Thyroid gland (tissue), 4 donors: ENCODE measurements at regions not wholly inside any gene's neighbourhood (a gene's known extent, or its start where the extent isn't known, plus 50 kb on each side); places are given as distances from the start of the nearest gene placed in this dataset.
A peak's percentile ranks its signal among the peaks of the same experiment; 100 is the strongest.
"Not testable (repeated sequence)": the region's sequence is repeated elsewhere in the genome, so short reads cannot be mapped to it uniquely, and the experiment has no call there.

Experiments
- DNase-seq, 2 donors: peaks; one replicate each; pipeline ENCODE4 v3.0.0-alpha.2; 2019
- H3K27ac ChIP-seq, 3 donors: fragments of 200-600 bp; sonication (generic); 1 replicate in 2 of 3; 2 replicates in 1 of 3; pipeline ENCODE4 v1.5.1; 2016 to 2019; ENCODE audit warnings: mild to moderate bottlenecking in 1 of 3, moderate library complexity in 1 of 3
- H3K27me3 ChIP-seq: fragments of 200-600 bp; sonication (generic); one replicate; pipeline ENCODE4 v1.5.1; 2019
- H3K36me3 ChIP-seq, 2 donors: fragments of 200-600 bp; sonication (generic); one replicate each; pipeline ENCODE4 v1.5.1; 2016 to 2019
- H3K4me1 ChIP-seq, 2 donors: fragments of 200-600 bp; sonication (generic); one replicate each; pipeline ENCODE4 v1.5.1; 2017 to 2019
- H3K4me3 ChIP-seq, 3 donors: fragments of 200-600 bp; sonication (generic); replicated peaks in 1 of 3; 1 replicate in 2 of 3; 2 replicates in 1 of 3; pipeline ENCODE4 v1.5.1; 2016; ENCODE audit warnings: mild to moderate bottlenecking in 1 of 3
- H3K9me3 ChIP-seq: fragments of 200-600 bp; sonication (generic); one replicate; pipeline ENCODE4 v1.5.1; 2017
- POLR2A ChIP-seq, 2 donors: fragments of 450-650 bp; IDR thresholded peaks; one replicate each; pipeline ENCODE4 v1.6.1; 2017; ENCODE audit warnings: antibody characterized with exemption in 2 of 2, mild to moderate bottlenecking in 2 of 2, moderate library complexity in 1 of 2
- WGBS, 2 donors: methylation state at CpG; one replicate each; pipeline ENCODE4 v1.1.5; 2017; 5-methylcytosine and 5-hydroxymethylcytosine counted together
- intact Hi-C: fragments of 100-400 bp; cut with DNase I; formaldehyde crosslinking; loops from one replicate; pipeline ENCODE4 v1.15.1; 2023
- TF ChIP-seq, protein P1 (sequence below), 6 experiments: fragments of 200-600 bp in 3 of 6; fragments of 450-650 bp in 3 of 6; sonication (generic) in 3 of 6; IDR thresholded peaks; one replicate each; pipeline ENCODE4 v1.5.1; 2016 to 2019; ENCODE audit warnings: antibody characterized with exemption in 6 of 6, mild to moderate bottlenecking in 2 of 6, inconsistent platforms in 1 of 6, moderate library complexity in 1 of 6

DNA sequence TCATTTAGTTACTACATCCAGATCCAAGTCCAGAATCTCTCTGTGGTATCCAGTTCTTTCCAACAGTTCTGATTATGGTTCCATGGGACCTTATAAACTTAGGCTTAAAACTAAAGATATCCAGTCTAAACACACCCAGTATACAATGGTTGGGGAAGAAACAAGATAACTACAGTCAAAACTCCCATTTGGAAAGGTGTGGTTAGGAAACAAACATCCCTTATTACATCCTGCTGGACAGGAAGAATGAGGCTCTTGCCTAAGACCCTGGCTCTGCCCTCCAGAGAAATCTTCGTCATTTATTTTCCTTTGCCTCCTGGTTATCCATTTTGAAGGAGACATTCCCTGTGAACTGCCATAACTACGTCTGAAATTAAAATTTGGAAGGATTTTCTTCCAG is 64.6 kb upstream of the EPB41L4A start:
- H3K36me3 ChIP-seq = no peaks in the 10 kb centered on the region
- no peaks in the 10 kb centered on the region for H3K4me1 ChIP-seq
- no peaks in the 10 kb centered on the region for H3K9me3 ChIP-seq
- TF ChIP-seq, protein P1, sequence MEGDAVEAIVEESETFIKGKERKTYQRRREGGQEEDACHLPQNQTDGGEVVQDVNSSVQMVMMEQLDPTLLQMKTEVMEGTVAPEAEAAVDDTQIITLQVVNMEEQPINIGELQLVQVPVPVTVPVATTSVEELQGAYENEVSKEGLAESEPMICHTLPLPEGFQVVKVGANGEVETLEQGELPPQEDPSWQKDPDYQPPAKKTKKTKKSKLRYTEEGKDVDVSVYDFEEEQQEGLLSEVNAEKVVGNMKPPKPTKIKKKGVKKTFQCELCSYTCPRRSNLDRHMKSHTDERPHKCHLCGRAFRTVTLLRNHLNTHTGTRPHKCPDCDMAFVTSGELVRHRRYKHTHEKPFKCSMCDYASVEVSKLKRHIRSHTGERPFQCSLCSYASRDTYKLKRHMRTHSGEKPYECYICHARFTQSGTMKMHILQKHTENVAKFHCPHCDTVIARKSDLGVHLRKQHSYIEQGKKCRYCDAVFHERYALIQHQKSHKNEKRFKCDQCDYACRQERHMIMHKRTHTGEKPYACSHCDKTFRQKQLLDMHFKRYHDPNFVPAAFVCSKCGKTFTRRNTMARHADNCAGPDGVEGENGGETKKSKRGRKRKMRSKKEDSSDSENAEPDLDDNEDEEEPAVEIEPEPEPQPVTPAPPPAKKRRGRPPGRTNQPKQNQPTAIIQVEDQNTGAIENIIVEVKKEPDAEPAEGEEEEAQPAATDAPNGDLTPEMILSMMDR (IDR thresholded peaks at IDR 0.05) = no peak
- TF ChIP-seq POLR2A (IDR thresholded peaks at IDR 0.05) = no peak
- WGBS, 2 donors = 81 to 88% methylated on average over 2 of the region's 2 CpGs
- H3K27ac ChIP-seq = no peak overlapping the region
- H3K27me3 ChIP-seq = no peaks in the 10 kb centered on the region
- intact Hi-C loops = no loop called here
- no peak for DNase-seq
- H3K4me3 ChIP-seq = no peak overlapping the region

DNA sequence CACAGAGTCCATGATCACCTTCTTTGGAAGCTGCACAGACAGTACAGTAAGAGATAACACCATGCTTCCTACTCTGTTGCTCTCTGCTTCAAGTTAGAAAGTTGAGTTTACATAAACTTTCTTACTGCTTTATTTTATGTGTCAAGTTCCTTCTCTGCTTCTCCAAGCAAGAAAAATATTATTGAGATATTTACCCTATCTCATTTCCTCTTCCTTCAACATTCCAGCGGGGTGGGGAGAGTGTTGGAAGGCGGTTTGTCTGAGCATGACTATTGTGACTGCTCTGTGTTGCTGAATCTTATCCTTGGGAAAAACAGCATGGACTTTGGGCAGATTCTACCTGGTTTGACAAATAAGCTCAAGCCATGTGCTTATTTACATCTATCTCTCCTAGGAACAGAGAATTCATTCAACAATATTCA is 66.9 kb upstream of the EPB41L4A start:
- Histone ChIP-seq H3K4me1 (no peaks in the 10 kb centered on the region), H3K27me3 (no peaks in the 10 kb centered on the region), H3K9me3 (no peaks in the 10 kb centered on the region), H3K36me3 (no peaks in the 10 kb centered on the region), H3K27ac (no peak overlapping the region), H3K4me3 (no peak overlapping the region)
- no peak for TF ChIP-seq POLR2A (IDR thresholded peaks at IDR 0.05)
- TF ChIP-seq, protein P1 (IDR thresholded peaks at IDR 0.05) = no peak
- intact Hi-C loops = no loop called here
- 65 to 72% methylated on average over 2 of the region's 2 CpGs for WGBS, 2 donors
- no peak for DNase-seq

DNA sequence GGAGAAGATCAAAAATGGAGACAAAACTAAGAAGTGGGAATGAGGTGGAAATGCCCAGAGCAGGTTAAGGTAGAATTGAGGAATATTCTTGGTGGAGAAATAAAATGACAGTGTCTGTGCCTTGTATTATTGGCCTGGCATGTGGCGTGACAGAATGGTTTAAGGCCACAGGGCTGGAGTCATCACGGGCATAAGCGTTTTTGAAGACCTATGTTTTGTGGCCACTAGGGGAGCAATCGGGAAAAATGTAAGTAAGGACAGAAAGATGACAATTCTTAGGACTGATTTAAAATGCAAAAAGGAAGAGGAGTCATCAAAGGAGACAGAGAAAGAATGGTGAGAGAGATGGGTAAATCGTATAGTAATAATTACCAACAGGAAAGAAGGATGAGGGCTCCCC is 72.2 kb upstream of the EPB41L4A start:
- H3K27ac ChIP-seq = no peak overlapping the region
- intact Hi-C loops = no loop called here
- TF ChIP-seq, protein P1 (IDR thresholded peaks at IDR 0.05) = peak in 1 of 6 experiments; percentile 29
- TF ChIP-seq POLR2A (IDR thresholded peaks at IDR 0.05) = no peak
- H3K4me3 ChIP-seq = no peak overlapping the region
- 75 to 85% methylated on average over 5 of the region's 5 CpGs for WGBS, 2 donors
- H3K9me3 ChIP-seq = no peaks in the 10 kb centered on the region
- no peaks in the 10 kb centered on the region for H3K27me3 ChIP-seq
- no peak for DNase-seq
- no peaks in the 10 kb centered on the region for H3K36me3 ChIP-seq
- no peaks in the 10 kb centered on the region for H3K4me1 ChIP-seq

DNA sequence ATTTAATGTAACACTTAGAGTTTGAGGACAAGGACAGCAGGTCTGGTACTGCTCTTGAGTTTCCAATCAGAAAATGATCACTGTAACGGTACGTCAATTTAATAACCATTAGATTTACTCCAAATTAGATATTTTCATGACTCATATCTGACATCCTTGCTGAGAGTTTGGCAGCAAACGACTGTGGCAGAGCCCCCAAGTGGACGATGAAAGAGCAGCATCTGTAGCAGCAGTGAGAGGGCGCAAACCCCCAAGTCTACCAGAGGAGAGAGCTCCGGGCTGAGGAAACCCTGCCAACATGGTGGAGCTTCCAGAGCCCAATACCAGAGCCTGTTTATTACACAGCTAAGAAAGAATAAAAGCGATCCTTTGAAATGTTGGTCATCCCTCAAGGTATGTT is 73.2 kb upstream of the EPB41L4A start:
- TF ChIP-seq, protein P1 (IDR thresholded peaks at IDR 0.05) = peak in 4 of 6 experiments; percentile 28 to 71 (median 54)
- TF ChIP-seq POLR2A (IDR thresholded peaks at IDR 0.05) = no peak
- intact Hi-C loops = no loop called here
- H3K36me3 ChIP-seq = no peaks in the 10 kb centered on the region
- DNase-seq = peak; percentile 21 to 58
- no peaks in the 10 kb centered on the region for H3K9me3 ChIP-seq
- no peak overlapping the region for H3K27ac ChIP-seq
- H3K4me1 ChIP-seq = no peaks in the 10 kb centered on the region
- no peak overlapping the region for H3K4me3 ChIP-seq
- H3K27me3 ChIP-seq = no peaks in the 10 kb centered on the region
- 28 to 39% methylated on average over 6 to 7 of the region's 7 CpGs for WGBS, 2 donors

DNA sequence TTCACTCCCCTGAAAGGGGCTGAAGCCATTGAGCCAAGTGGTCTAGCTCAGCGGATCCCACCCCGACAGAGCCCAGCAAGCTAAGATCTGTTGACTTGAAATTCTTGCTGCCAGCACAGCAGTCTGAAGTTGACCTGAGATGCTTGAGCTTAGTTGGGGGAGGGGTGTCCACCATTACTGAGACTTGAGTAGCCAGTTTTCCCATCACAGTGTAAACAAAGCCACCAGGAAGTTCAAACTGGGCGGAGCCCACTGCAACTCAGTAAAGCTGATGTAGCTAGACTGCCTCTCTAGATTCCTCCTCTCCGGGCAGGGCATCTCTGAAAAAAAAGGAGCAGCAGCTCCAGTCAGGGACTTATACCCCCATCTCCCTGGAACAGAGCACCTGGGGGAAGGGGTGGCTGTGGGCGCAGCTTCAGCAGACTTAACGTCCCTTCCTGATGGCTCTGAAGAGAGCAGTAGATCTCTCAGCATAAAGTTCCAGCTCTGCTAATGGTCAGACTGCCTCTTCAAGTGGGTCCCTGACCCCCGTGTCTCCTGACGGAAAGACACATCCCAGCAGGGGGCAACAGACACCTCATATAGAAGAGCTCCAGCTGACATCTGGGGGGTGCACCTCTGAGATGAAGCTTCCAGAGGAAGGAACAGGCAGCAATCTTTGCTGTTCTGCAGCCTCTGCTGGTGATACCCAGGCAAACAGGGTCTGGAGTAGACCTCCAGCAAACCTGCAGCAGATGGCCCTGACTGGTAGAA is 84.8 kb upstream of the EPB41L4A start:
- H3K27me3 ChIP-seq, H3K4me3 ChIP-seq, intact Hi-C loops, H3K27ac ChIP-seq, H3K9me3 ChIP-seq, H3K4me1 ChIP-seq, H3K36me3 ChIP-seq: not testable (repeated sequence)
- DNase-seq = peak; percentile 5 to 11
- 47 to 60% methylated on average over 6 to 7 of the region's 8 CpGs for WGBS, 2 donors

DNA sequence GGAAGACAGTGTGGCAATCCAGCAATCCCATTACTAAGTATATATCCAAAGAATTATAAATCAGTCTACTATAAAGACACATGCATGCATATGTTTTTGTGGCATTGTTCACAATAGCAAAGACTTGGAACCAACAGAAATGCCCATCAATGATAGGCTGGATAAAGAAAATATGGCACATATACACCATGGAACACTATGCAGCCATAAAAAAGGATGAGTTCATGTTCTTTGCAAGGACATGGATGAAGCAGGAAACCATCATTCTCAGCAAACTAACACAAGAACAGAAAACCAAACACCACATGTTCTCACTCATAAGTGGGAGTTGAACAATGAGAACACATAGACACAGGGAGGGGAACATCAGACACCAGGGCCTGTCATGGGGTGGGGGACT is 90.0 kb upstream of the EPB41L4A start:
- H3K27ac ChIP-seq, DNase-seq, intact Hi-C loops, H3K36me3 ChIP-seq, H3K9me3 ChIP-seq, H3K4me3 ChIP-seq, H3K4me1 ChIP-seq, H3K27me3 ChIP-seq: not testable (repeated sequence)
